ENCODE measurements at regions not wholly inside any gene's neighbourhood (a gene's known extent, or its start where the extent isn't known, plus 50 kb on each side); places are given as distances from the start of the nearest gene placed in this dataset.

DNA sequence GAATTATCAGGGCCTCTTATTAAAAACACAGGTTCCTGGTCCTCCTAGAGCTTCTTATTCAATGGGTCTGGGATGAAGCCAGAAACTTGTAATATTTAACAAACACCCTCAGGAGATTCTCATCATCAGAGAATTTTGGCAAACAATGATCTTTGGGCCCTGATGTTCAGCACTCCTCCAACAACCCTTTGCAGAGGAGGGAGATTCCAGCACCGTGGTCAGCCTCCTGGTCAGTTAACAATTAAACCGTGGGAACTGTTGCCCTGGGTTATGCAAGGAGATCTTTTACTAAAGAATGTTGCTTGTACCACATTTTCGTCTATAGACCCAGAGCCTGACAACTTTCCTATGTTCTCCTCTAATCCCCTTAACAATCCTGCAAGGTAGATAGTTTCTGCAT is 294.4 kb downstream of the PLPP3 start:
- TF ChIP-seq, protein P1, sequence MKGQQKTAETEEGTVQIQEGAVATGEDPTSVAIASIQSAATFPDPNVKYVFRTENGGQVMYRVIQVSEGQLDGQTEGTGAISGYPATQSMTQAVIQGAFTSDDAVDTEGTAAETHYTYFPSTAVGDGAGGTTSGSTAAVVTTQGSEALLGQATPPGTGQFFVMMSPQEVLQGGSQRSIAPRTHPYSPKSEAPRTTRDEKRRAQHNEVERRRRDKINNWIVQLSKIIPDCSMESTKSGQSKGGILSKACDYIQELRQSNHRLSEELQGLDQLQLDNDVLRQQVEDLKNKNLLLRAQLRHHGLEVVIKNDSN (IDR thresholded peaks at IDR 0.05), result no peak
- TF ChIP-seq EP300 (IDR thresholded peaks at IDR 0.05; ENCODE audit: borderline replicate concordance) (no peak), TEAD4 (IDR thresholded peaks at IDR 0.05) (no peak), FOXM1 (IDR thresholded peaks at IDR 0.05; ENCODE audit: borderline replicate concordance, low read depth) (no peak), YY1 (IDR thresholded peaks at IDR 0.05; ENCODE audit: low read depth) (no peak), CREB1 (IDR thresholded peaks at IDR 0.05; ENCODE audit: low read depth) (no peak), RAD21 (IDR thresholded peaks at IDR 0.05; ENCODE audit: low read depth) (no peak), ZBTB7A (IDR thresholded peaks at IDR 0.05; ENCODE audit: low read depth) (no peak)
- TF ChIP-seq, protein P2, sequence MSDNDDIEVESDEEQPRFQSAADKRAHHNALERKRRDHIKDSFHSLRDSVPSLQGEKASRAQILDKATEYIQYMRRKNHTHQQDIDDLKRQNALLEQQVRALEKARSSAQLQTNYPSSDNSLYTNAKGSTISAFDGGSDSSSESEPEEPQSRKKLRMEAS (IDR thresholded peaks at IDR 0.05), result no peak

DNA sequence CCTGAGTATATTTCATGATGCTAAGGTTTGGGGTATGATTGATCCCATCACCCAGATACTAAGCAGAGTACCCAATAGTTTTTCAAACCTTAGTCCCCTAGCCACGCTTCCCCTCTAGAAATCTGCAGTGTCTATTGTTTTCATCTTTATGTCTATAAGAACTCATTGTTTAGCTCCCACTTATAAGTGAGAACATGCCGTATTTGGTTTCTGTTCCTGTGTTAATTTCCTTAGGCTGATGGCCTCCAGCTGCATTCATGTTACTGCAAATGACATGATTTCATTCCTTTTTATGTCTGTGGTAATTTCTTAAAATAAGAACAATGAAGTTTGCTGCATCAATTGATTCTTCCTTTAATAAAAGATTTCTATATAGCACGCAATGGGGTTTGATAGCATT is 301.3 kb downstream of the PLPP3 start:
- TF ChIP-seq ZBTB7A (IDR thresholded peaks at IDR 0.05; ENCODE audit: low read depth), result no peak
- TF ChIP-seq, protein P1 (IDR thresholded peaks at IDR 0.05), result no peak
- no peak for TF ChIP-seq CEBPB (IDR thresholded peaks at IDR 0.05)
- no peak for TF ChIP-seq EP300 (IDR thresholded peaks at IDR 0.05; ENCODE audit: borderline replicate concordance)
- TF ChIP-seq, protein P2 (IDR thresholded peaks at IDR 0.05), result no peak
- no peak for TF ChIP-seq FOXM1 (IDR thresholded peaks at IDR 0.05; ENCODE audit: borderline replicate concordance, low read depth)
- TF ChIP-seq, protein P3, sequence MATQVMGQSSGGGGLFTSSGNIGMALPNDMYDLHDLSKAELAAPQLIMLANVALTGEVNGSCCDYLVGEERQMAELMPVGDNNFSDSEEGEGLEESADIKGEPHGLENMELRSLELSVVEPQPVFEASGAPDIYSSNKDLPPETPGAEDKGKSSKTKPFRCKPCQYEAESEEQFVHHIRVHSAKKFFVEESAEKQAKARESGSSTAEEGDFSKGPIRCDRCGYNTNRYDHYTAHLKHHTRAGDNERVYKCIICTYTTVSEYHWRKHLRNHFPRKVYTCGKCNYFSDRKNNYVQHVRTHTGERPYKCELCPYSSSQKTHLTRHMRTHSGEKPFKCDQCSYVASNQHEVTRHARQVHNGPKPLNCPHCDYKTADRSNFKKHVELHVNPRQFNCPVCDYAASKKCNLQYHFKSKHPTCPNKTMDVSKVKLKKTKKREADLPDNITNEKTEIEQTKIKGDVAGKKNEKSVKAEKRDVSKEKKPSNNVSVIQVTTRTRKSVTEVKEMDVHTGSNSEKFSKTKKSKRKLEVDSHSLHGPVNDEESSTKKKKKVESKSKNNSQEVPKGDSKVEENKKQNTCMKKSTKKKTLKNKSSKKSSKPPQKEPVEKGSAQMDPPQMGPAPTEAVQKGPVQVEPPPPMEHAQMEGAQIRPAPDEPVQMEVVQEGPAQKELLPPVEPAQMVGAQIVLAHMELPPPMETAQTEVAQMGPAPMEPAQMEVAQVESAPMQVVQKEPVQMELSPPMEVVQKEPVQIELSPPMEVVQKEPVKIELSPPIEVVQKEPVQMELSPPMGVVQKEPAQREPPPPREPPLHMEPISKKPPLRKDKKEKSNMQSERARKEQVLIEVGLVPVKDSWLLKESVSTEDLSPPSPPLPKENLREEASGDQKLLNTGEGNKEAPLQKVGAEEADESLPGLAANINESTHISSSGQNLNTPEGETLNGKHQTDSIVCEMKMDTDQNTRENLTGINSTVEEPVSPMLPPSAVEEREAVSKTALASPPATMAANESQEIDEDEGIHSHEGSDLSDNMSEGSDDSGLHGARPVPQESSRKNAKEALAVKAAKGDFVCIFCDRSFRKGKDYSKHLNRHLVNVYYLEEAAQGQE (IDR thresholded peaks at IDR 0.05; ENCODE audit: low read depth), result no peak
- no peak for TF ChIP-seq CREB1 (IDR thresholded peaks at IDR 0.05; ENCODE audit: low read depth)
- no peak for TF ChIP-seq TEAD4 (IDR thresholded peaks at IDR 0.05)

DNA sequence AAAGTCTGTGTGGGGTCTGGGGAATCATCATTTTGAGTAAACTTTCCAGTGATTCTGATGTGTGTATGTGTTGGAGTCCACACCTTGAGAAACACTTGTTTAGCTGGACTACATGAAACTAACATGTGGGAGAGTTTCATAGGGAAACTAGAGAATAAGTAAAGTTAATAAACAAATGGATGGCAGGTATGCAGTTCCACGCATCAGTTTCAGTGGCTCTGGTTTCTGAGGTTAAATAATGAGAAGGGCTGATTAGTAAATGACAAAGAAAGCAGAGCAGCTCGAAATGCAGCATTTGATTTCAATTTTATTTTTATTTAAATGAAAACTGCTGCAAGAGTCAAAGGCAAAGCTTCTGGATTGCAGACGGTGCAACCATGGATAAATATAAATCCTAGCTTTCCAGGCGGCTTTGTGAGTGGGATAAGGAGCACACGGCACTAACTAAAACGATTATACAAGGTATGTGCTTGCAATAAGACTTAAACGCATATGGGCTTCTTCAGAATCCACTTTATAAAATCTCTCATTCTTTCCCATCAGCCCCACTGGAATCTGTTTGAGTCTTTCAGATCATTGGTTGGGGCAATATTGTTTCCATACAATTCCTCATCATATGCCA is 310.7 kb downstream of the PLPP3 start:
- TF ChIP-seq TEAD4 (IDR thresholded peaks at IDR 0.05) (no peak), RAD21 (IDR thresholded peaks at IDR 0.05; ENCODE audit: low read depth) (no peak), NFIC (IDR thresholded peaks at IDR 0.05) (no peak), YY1 (IDR thresholded peaks at IDR 0.05; ENCODE audit: low read depth) (no peak), ZBTB7A (IDR thresholded peaks at IDR 0.05; ENCODE audit: low read depth) (no peak)

DNA sequence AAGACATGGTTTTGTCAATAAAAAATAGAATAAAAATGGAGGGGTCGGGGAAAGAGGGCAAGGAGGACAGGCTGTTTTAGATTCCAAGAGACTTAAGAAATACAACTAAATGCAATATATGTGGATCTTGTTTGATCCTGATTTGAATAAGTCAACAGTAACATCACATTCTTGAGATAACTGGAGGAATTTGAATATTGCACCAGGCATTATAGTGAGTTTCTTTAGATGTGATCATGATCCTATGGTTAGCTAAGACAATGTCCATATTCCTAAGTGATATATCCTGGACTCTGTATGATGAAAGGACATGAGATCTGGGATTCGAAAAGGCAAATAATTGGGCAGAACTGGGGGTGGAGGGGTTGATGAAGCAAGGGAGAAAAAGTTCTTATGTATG is 311.8 kb downstream of the PLPP3 start:
- TF ChIP-seq CREB1 (IDR thresholded peaks at IDR 0.05; ENCODE audit: low read depth) (no peak), NFIC (IDR thresholded peaks at IDR 0.05) (no peak), ZBTB7A (IDR thresholded peaks at IDR 0.05; ENCODE audit: low read depth) (no peak), FOXM1 (IDR thresholded peaks at IDR 0.05; ENCODE audit: borderline replicate concordance, low read depth) (no peak)
- TF ChIP-seq, protein P2 (IDR thresholded peaks at IDR 0.05), result no peak

DNA sequence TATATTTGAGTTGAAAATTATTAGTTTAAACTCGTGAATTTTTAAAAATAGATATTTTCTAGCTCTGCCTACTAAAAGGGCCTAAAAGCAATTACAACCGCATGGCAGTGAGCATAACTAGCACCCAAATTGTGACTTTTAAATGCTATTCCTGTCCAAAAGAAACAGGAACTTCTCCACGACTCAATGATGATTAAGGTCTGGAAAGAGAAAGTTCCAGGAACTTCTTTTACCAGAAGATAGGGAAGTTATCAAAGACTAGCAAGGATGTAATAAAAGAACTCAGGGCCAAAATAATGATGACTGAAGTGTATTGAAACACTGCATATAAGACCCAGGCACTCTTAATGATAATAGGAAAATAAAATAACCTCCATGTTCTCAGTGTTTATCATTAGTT is 313.0 kb downstream of the PLPP3 start:
- TF ChIP-seq, protein P2 (IDR thresholded peaks at IDR 0.05), result no peak
- no peak for TF ChIP-seq CREB1 (IDR thresholded peaks at IDR 0.05; ENCODE audit: low read depth)
- TF ChIP-seq EGR1 (IDR thresholded peaks at IDR 0.05), result no peak
- no peak for TF ChIP-seq TCF12 (IDR thresholded peaks at IDR 0.05; ENCODE audit: low read depth)
- TF ChIP-seq TAF1 (IDR thresholded peaks at IDR 0.05; ENCODE audit: low read depth), result no peak
- no peak for TF ChIP-seq TEAD4 (IDR thresholded peaks at IDR 0.05)
- TF ChIP-seq, protein P3 (IDR thresholded peaks at IDR 0.05; ENCODE audit: low read depth), result no peak
- no peak for TF ChIP-seq YY1 (IDR thresholded peaks at IDR 0.05; ENCODE audit: low read depth)
- TF ChIP-seq, protein P1 (IDR thresholded peaks at IDR 0.05), result no peak
- no peak for TF ChIP-seq FOXM1 (IDR thresholded peaks at IDR 0.05; ENCODE audit: borderline replicate concordance, low read depth)
- TF ChIP-seq NFIC (IDR thresholded peaks at IDR 0.05), result no peak
- TF ChIP-seq ZBTB7A (IDR thresholded peaks at IDR 0.05; ENCODE audit: low read depth), result no peak
- no peak for TF ChIP-seq EP300 (IDR thresholded peaks at IDR 0.05; ENCODE audit: borderline replicate concordance)
- TF ChIP-seq CEBPB (IDR thresholded peaks at IDR 0.05), result no peak
- TF ChIP-seq RAD21 (IDR thresholded peaks at IDR 0.05; ENCODE audit: low read depth), result no peak
